Astrocyte (in vitro differentiated cells and primary cell): ENCODE measurements at regions not wholly inside any gene's neighbourhood (a gene's known extent, or its start where the extent isn't known, plus 50 kb on each side); places are given as distances from the start of the nearest gene placed in this dataset.

ENCODE experiments used
- DNase-seq: peaks from one replicate; pipeline ENCODE4 v3.0.0-alpha.2; 2010; ENCODE audit warnings: low read depth
- FAIRE-seq: peaks from 2 replicates; lab custom pipeline; 2011; peaks lifted over from hg19 to GRCh38; lab: Jason Lieb, UNC
- H2AFZ ChIP-seq: 2 replicates; pipeline ENCODE4 v1.6.0; 2012; ENCODE audit warnings: low read depth, low read length, inconsistent platforms
- H3K27ac ChIP-seq: 2 replicates; pipeline ENCODE4 v1.5.1; 2011; ENCODE audit warnings: low read depth, low read length, inconsistent platforms
- H3K27me3 ChIP-seq: 2 replicates; pipeline ENCODE4 v1.6.0; 2011; ENCODE audit warnings: low read length, inconsistent platforms; ENCODE audit not compliant: insufficient read depth
- H3K36me3 ChIP-seq: 2 replicates; pipeline ENCODE4 v1.5.1; 2011; ENCODE audit warnings: low read length, inconsistent platforms; ENCODE audit not compliant: insufficient read depth
- H3K4me1 ChIP-seq: 2 replicates; pipeline ENCODE4 v1.5.1; 2011; ENCODE audit warnings: low read length, inconsistent platforms; ENCODE audit not compliant: insufficient read depth
- H3K4me2 ChIP-seq: 2 replicates; pipeline ENCODE4 v1.6.0; 2012; ENCODE audit warnings: low read length, inconsistent platforms
- H3K4me3 ChIP-seq: 2 replicates; pipeline ENCODE4 v1.5.1; 2011; ENCODE audit warnings: low read depth, mild to moderate bottlenecking, low read length, inconsistent platforms; ENCODE audit not compliant: insufficient read depth
- H3K79me2 ChIP-seq: 2 replicates; pipeline ENCODE4 v1.6.0; 2012; ENCODE audit warnings: mild to moderate bottlenecking, low read length, inconsistent platforms; ENCODE audit not compliant: insufficient read depth
- H3K9ac ChIP-seq: 2 replicates; pipeline ENCODE4 v1.6.0; 2012; ENCODE audit warnings: mild to moderate bottlenecking, low read length, inconsistent platforms
- H3K9me3 ChIP-seq: 2 replicates; pipeline ENCODE4 v1.5.1; 2012; ENCODE audit warnings: low read depth, mild to moderate bottlenecking, low read length, inconsistent platforms; ENCODE audit not compliant: insufficient read depth
- H4K20me1 ChIP-seq: 2 replicates; pipeline ENCODE4 v1.6.0; 2012; ENCODE audit warnings: low read length, inconsistent platforms; ENCODE audit not compliant: insufficient read depth
- H3K27ac Mint-ChIP-seq: one replicate; pipeline ENCODE4 v1.8.0; 2021; ENCODE audit warnings: mild to moderate bottlenecking, mixed read lengths; ENCODE audit not compliant: unreplicated experiment
- H3K27me3 Mint-ChIP-seq: one replicate; pipeline ENCODE4 v1.8.0; 2021; ENCODE audit warnings: low read depth, mixed read lengths; ENCODE audit not compliant: unreplicated experiment
- H3K36me3 Mint-ChIP-seq: one replicate; pipeline ENCODE4 v1.8.0; 2021; ENCODE audit warnings: low read depth, mixed read lengths; ENCODE audit not compliant: unreplicated experiment
- H3K4me1 Mint-ChIP-seq: one replicate; pipeline ENCODE4 v1.8.0; 2021; ENCODE audit warnings: low read depth, mixed read lengths; ENCODE audit not compliant: unreplicated experiment
- H3K4me3 Mint-ChIP-seq: one replicate; pipeline ENCODE4 v1.8.0; 2021; ENCODE audit warnings: mild to moderate bottlenecking, moderate library complexity, mixed read lengths; ENCODE audit not compliant: unreplicated experiment
- H3K9me3 Mint-ChIP-seq: one replicate; pipeline ENCODE4 v1.8.0; 2021; ENCODE audit warnings: mild to moderate bottlenecking, mixed read lengths; ENCODE audit not compliant: unreplicated experiment
- CTCF ChIP-seq: IDR thresholded peaks from 2 replicates; pipeline ENCODE4 v1.5.1; 2011; ENCODE audit warnings: low read depth, mild to moderate bottlenecking, inconsistent platforms, low read length, moderate library complexity; ENCODE audit not compliant: insufficient read depth
- EZH2 ChIP-seq: IDR thresholded peaks from 2 replicates; pipeline ENCODE4 v1.6.1; 2012; ENCODE audit warnings: mild to moderate bottlenecking, low read length, inconsistent platforms; ENCODE audit not compliant: insufficient read depth

DNA sequence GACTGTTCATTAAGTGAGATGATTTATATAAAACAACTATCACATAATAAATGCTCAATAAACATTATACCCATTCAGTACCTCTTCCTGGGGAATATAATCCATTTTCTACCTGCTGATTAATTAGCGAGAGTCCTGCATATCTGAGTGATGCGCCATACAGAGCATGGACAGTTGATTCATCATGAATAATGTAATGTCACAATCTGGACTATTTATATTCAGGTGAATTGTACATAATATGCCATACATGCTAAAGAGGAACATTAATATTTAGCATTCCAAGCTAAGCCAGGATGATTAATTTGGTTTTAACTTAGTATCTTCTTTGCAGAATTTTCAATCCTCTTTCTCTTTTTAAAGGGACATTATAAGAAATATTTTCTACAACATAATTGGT is 362.0 kb upstream of the XYLT1 start:
- Mint-ChIP-seq H3K4me3 (no peak overlapping the region), H3K27me3 (no peaks in the 10 kb centered on the region), H3K4me1 (peaks cover 8% of the 10 kb centered on the region), H3K9me3 (no peaks in the 10 kb centered on the region), H3K36me3 (no peaks in the 10 kb centered on the region), H3K27ac (no peak overlapping the region)
- Histone ChIP-seq H3K9ac (no peak overlapping the region), H3K4me2 (no peak overlapping the region), H2AFZ (no peak overlapping the region), H3K4me3 (no peak overlapping the region), H3K27ac (no peak overlapping the region), H3K4me1 (peaks cover 21% of the 10 kb centered on the region), H3K79me2 (no peaks in the 10 kb centered on the region), H4K20me1 (no peaks in the 10 kb centered on the region), H3K9me3 (no peaks in the 10 kb centered on the region), H3K27me3 (no peaks in the 10 kb centered on the region), H3K36me3 (no peaks in the 10 kb centered on the region)
- TF ChIP-seq CTCF: no peak
- no peak for TF ChIP-seq EZH2
- FAIRE-seq (no peak), DNase-seq (no peak)

- DNase-seq: no peak
- Histone ChIP-seq H3K27me3 (no peaks in the 10 kb centered on the region), H3K4me3 (no peak overlapping the region), H3K9ac (no peak overlapping the region), H3K4me2 (no peak overlapping the region), H3K4me1 (peaks cover 12% of the 10 kb centered on the region), H3K27ac (no peak overlapping the region), H2AFZ (no peak overlapping the region), H3K36me3 (no peaks in the 10 kb centered on the region), H3K79me2 (no peaks in the 10 kb centered on the region), H3K9me3 (no peaks in the 10 kb centered on the region), H4K20me1 (no peaks in the 10 kb centered on the region)
- H3K27me3 Mint-ChIP-seq: no peaks in the 10 kb centered on the region
- TF ChIP-seq EZH2: no peak
- TF ChIP-seq CTCF: no peak
- peaks cover 15% of the 10 kb centered on the region for H3K4me1 Mint-ChIP-seq
- no peaks in the 10 kb centered on the region for H3K36me3 Mint-ChIP-seq
- no peak overlapping the region for H3K27ac Mint-ChIP-seq
- H3K4me3 Mint-ChIP-seq: no peak overlapping the region
- no peak for FAIRE-seq
- no peaks in the 10 kb centered on the region for H3K9me3 Mint-ChIP-seq
Observed at GRCh38 chr16:17831330-17831729, 360.6 kb upstream of the XYLT1 start.

DNA sequence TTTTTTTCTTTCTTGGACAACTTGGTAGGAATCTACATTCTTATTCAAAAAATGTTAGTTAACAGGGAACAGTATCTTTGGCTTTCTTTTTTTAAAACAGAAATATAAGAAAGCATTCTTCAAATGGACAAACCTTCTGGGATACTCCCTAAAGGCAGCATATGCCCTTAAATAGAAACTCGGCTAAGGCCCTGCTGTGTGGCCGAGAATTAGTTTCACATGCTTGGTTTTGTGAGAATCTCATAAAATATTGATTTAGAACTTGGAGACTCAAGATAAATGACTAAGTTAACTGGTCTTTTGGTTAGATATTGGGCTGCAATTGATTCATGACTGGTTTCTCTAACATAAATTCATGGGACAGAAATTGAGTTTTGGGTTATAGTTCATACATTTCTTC is 359.9 kb upstream of the XYLT1 start:
- no peaks in the 10 kb centered on the region for H3K9me3 Mint-ChIP-seq
- Histone ChIP-seq H3K4me2 (no peak overlapping the region), H3K36me3 (no peaks in the 10 kb centered on the region), H3K9me3 (no peaks in the 10 kb centered on the region), H3K27ac (no peak overlapping the region), H4K20me1 (no peaks in the 10 kb centered on the region), H2AFZ (no peak overlapping the region), H3K79me2 (no peaks in the 10 kb centered on the region), H3K4me3 (no peak overlapping the region), H3K27me3 (no peaks in the 10 kb centered on the region), H3K4me1 (peaks cover 11% of the 10 kb centered on the region), H3K9ac (no peak overlapping the region)
- peaks cover 15% of the 10 kb centered on the region for H3K4me1 Mint-ChIP-seq
- TF ChIP-seq EZH2: no peak
- H3K36me3 Mint-ChIP-seq: no peaks in the 10 kb centered on the region
- no peak for DNase-seq
- H3K27ac Mint-ChIP-seq: no peak overlapping the region
- no peak overlapping the region for H3K4me3 Mint-ChIP-seq
- H3K27me3 Mint-ChIP-seq: no peaks in the 10 kb centered on the region
- no peak for FAIRE-seq
